GM21528 (cell line): ENCODE measurements at regions not wholly inside any gene's neighbourhood (a gene's known extent, or its start where the extent isn't known, plus 50 kb on each side); places are given as distances from the start of the nearest gene placed in this dataset.
A peak's percentile ranks its signal among the peaks of the same experiment; 100 is the strongest.

ENCODE experiments used
- ATAC-seq: cut with Tn5 transposase; IDR thresholded peaks from one replicate; pipeline ENCODE4 v1.9.1; 2021; ENCODE audit warnings: mild to moderate bottlenecking, moderate library complexity; ENCODE audit not compliant: unreplicated experiment, low FRiP score

DNA sequence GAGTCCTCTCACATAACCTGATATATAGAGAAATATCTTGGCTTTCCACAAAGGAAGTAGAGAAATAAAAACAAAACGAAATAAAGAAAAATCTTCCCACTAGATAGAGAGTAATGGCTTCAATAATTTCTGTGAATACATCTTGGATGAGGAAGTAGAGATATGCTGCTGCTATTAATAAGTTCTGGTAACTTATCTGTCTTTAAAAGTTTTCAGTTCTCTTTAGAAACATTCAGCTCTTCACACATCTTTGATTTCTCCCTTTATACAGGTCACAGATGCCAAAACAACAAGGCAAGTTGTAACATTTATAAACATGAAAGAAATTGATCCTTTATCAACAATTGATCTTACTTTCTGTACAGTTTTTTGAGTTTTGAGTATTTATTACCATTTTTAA lies 615.8 kb downstream of the TRAM1L1 start:
- ATAC-seq = peak; percentile 75

DNA sequence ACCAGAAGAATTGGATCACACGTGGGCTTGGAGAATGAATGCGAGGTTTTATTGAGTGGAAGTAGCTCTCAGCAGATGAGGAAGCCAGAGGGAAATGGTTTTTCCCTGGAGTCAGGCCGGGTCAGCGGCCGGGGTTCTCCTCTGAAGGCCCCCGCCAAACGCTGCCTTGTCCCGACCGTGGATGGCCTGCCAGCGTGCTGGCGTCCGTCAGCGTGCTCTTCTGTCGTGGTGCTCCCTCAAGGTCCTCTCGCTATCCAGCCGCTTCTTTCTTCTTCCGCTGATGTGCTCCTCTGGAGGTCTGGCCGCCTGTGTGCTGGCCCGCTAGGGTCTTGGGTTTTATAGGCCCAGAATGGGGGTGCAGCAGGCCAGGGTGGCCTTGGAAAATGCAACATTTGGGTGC lies 632.2 kb downstream of the TRAM1L1 start:
- no peak for ATAC-seq

DNA sequence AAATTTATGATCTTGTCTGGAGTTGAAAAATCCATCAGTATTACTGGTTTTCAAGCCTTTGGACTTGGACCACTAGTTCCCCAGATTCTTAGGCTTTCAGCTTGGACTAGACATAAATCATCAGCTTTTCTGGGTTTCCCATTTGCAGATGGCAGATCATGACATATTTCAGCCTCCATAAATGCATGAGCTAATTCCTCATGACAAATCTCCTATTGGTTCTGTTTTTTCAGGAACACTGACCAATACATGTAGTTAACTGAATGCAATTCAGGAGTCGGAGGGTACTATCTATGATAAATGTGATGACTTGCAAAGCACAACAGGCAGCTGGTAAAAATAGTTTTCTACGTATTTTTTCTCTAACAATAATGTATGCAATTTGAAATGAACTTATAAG lies 635.6 kb downstream of the TRAM1L1 start:
- ATAC-seq = no peak

DNA sequence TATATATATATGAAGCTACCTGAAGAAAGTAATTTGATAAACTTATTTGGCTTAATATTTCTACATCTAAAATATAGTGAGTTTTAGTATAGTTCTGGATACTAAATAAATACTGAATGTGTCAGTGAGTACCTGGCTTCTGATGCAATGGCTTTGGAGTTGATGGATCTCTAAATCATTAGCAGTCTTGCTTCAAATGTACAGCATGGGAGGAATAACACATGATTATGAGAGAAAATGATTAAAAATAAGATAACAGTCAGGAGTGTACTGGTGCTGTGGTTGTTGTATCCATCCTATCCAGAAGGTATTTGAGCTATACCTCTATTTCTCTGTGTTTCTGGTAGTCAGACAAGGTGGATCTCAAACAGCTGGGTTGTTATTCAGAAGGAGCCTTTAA lies 641.3 kb downstream of the TRAM1L1 start:
- no peak for ATAC-seq

DNA sequence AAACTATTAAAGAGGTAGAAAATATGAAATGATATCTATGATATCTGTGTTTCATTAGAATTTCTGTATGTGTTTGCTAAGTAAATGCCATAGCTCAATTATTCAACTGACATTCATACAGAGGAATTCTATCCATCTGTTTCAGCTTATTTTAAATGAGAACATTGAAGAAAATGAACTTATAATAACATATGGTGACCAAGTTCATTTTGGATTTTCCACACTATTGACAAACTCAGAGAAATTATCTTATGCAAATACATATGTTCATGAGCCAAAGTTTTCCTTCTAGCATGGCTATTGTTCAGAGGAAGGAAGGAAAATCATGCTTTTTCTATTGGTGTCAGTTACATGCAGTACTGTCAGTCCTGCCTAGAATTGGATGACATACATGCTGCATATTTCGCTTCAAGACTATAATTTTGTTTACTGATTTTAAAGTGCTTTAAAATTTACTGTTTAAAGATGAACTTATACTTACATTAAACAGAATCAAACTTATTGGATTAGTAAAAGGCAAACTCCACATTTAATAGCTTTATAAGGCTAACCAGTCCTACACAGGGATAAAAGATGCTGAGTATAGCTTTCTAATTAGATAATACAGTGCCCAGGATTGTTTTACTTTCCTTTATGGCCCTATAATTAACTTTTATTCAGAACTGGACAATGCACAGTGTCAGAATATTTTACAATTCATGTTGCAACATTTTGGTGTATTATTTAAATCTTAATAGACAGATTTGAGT lies 646.2 kb downstream of the TRAM1L1 start:
- ATAC-seq = no peak

DNA sequence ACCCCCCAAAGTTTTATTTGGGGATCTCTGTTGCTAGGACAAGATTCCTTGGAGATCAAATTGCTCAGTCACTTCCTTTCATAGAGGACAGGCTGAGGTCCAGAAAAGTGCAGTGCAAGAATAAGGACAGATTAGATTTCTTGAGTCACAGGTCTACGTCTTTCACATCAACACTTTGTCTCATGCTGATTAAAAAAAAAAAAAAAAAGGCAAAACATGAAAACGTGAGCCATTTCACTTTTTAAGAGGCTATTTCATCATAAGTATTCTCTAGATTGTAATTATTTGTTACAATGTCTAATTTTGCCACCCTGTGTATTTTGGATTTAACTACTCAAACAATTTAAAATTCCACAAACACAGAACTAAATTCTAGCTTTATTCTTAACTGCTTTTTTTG lies 647.0 kb downstream of the TRAM1L1 start:
- ATAC-seq = no peak

DNA sequence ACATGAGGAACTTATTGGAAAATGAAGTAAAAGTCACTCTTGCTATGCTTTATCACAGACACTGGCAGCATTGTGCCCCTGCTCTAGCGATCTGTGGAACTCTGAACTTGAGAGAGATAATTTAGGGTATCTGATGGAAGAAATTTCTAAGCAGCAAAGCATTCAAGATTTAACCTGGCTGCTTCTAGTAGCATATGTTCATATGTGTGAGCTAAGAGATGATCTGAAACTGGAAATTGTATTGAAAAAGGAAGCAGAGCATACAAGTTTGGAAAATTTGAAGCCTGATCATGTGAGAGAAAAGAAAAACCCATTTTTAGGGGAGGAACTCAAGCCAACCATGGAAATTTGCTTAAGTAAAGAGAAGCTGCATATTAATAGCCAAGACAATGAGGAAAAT lies 657.7 kb downstream of the TRAM1L1 start:
- no peak for ATAC-seq

DNA sequence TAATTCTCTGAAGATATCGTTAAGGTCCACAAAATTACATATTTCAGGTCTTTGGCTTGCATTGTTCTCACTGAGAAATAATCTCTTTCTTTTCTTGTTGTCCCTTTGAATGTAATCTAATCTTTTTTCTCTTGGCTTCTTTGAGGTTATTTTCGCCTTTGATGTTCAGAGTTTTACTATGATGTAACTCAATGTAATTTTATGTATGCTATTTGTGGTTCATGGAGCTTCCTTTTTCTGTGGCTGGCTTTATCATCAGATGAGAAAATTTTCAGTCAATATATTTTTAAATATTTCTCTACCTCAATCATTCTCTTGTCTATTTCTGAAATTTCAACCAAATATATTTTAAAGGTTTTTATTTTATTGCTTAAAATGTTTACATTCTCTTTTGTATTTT lies 672.2 kb downstream of the TRAM1L1 start:
- ATAC-seq = no peak

DNA sequence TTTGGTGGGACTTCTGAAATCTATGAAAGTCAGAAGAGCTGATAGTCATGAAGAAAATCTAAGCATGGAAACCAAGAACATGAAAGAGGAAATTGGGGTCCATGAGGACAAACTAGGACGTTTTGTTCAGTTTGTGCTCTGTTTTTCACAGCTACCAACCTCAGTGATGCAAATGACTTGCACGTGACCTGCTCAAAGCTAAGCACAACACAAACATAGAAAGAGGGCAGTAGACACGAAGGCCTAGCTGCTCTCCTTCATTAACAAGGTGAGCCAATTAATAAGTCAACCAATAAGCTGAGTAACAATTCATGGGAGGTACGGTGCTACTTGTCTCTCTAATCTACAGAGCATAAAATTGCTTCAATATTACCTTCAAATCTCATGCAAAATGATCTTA lies 684.1 kb downstream of the TRAM1L1 start:
- ATAC-seq = no peak

DNA sequence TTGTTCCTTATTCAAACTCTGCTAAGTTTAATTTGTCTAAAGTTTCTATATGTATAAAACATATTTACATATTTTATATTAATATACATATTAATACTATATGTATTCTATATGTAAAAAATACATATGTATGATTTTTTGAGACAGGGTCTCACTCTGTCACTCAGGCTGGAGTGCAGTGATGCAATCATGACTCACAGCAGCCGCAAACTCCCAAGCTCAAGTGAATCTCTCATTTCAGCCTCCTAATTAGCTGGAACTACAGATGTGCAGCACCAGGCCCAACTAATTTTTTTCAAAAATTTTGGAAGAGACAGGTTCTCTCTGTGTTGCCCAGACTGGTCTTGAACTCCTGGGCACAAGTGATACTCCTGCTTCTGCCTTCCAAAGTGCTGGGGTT lies 684.9 kb downstream of the TRAM1L1 start:
- ATAC-seq = no peak

DNA sequence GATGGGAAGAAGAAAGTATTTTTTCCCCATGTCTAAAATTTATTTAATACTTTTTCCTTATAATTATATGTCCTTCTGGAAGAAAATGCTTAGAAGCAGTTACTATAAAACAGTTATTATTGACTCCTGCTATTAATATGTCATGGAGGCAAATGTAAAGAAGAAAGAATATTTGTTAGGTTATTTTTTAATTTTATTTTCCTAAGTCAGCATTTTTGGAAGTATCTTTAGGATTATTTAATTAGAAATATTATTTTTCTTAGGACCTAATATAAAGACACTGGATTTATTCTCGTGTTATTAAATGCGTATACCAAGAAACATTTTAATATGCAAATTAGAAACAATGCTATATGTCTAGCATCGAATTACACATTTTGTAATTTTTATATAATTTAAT lies 687.7 kb downstream of the TRAM1L1 start:
- no peak for ATAC-seq

DNA sequence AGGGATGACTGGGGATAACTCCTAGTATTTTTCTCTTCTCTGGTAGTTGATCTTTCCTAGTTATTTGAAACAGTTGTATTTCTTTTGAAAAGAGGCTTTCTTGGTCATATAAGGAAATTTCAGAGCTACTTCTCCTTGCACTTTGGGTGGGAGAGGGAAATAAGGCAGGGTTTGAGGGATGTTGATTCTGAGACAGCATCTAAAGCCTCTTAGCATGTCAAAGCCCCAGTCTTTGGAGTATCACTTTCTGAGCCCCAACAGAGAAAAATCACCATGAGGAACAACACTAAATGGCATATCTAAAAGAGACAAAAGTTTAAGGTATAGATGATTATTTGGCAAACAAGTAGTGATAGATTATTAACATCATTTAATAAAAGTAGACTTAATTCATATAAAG lies 688.1 kb downstream of the TRAM1L1 start:
- no peak for ATAC-seq

DNA sequence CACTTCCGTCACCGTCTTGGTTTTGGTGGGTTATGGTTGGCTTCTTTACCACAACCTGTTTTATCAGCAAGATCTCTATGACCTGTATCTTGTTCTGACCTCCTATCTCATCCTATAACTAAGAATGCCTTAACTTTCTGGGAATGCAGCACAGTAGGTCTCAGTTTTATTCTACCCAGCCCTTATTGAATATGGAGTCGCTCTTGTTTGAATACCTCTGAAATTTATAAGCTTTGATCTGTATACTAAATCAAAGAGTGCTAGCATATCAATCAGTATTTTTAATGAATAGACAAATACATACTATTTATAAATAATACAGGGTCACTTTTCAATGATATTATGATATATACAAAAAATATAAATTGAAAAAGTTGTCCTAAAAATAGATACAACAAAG lies 690.0 kb downstream of the TRAM1L1 start:
- ATAC-seq = no peak

DNA sequence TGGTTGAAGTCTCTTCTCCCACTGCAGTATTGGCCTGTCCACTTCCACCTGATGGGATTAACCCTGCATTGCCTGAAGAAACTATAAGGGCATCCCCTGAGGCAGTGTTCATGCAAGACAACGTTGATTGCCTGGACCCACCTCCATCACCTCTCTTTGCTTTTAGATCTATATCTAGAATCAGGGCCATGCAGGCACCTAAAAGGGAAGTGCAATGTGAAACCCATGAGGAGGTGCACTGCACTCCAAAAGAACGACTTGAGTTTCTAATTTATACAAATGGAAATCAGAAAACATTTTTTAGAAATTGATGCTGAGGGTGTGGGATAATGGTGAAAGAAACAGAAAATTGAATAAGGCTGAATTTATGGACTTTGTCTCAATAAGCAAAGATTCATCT lies 694.4 kb downstream of the TRAM1L1 start:
- ATAC-seq = no peak

DNA sequence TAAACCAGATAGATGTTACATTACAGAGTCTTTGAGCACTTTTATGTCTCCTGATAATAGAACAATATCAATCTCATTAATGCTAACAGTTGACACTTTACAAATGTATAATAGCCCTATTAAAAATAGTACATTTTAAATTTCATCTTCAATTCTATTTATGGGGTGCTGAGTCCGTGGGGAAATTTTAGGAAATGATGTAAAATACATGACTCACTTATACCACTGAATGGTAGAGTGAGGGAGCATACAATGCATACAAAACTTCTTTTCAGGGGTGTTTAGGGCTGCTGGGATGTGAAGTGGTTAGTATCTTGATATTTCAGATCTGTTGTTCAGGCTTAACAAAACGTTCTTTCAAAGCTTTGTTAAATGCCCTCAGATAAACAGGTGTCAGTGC lies 696.2 kb downstream of the TRAM1L1 start:
- ATAC-seq = no peak

DNA sequence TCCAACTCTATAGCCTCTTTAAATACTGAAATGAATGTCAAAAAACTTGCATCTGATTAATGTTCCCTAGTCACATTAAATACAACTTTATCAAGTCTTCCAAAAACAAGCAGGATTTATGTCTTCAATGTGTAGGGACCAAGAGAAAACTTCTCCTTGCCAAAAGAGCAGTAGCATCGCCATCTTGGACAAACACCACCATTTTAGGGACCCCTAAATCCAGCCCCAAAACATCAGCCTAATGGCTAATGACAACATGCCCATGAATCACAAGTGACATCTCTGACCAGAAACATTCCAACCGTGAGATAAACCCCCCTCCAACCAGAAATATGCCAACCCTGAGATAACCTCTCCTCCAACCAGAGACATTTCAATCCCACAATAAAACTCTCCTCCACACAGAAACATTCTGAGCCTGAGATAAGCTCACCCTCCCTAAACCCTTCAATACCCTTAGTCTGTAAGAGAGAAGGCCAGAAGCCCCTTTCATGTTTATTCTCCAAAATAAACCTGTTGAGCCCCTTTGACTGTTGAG lies 697.4 kb downstream of the TRAM1L1 start:
- ATAC-seq = no peak

DNA sequence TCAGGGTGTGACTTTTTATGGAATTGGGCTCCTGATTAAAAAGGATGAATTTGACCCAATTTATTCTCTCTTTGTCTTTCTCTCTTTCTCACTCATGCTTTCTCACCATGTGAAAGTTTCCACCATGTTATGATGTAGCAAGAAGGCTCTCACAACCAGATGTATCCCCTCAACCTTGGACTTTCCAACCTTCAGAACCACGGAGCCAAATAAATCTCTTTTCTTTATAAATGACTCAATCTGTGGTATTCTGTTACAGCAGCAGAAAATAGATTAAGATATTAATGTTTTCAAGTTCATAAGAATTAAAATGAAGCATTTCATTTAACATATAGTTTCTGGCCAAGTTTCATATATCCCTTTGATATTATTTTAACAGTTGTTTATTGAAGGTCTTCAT lies 698.5 kb downstream of the TRAM1L1 start:
- ATAC-seq = no peak

DNA sequence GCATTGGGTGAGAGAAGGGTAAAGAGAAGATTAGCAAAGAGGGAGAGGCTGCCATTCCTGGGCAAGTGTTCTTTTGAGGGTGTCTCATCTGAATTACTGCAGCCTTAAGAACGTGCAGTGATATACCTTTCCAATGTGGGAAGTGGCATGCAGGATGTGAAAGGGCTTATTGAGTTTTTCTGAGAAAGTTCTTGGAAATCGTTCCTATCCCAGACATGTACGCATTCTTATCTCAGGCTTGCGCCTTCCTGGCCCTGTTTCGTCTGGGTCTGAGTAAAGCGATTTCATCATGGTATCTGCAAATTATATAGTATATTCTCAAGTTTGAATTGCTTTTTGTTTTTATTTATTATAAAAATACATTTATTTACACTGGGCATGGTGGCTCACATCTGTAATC lies 699.8 kb downstream of the TRAM1L1 start:
- no peak for ATAC-seq

DNA sequence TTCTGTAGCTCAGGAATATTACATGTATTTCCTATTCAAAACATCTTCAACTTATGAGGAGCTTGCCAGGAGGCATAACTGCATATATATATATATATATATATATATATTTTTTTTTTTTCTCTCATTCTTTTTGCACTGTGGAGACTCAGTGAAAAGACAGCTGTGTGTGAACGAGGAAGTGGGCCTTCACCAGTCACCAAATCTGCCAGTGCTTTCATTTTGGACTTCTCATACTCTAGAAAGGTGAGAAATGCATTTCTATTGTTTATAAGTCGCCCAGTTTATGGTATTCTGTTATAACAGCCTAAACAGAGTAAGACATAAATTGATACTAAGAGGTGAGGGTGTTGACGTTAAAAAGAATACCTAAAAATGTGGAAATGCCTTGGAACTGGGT lies 710.6 kb downstream of the TRAM1L1 start:
- no peak for ATAC-seq

DNA sequence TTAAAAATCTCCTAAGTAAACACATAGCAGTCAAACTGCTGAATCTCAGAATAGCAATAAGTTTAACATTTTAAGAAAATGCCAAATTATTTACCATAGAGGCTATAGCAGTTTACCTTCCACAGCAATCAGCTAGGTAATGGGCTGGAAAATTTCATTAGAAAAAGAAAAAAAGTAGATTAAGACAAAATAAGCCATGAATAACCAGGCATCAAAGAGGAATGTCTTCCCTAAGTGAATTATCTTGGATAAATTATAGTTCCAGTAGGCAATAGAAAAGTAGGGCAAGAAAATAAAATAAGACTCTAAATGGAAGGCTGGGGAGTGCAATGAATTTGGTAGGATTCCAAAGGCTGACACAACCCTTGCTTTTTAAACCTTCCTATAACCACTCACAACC lies 722.8 kb downstream of the TRAM1L1 start:
- no peak for ATAC-seq

DNA sequence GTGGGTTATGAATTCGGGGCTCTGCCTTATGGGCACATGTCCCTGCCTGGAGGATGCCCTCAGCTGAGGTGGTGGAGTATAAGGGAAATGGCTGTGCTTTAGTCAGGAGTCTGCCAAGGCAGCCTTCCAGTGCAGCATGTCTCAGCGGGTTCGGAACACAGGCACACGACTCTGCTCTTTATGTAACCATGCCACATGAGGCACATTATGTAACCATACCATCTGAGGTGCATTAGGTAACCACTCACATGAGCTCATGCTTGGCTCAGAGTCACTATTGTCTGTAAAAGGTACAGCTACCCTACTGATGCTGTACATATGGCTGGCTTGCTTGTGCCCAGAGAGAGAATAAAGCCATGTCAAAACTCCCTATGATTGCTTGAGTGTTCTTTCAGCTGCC lies 723.6 kb downstream of the TRAM1L1 start:
- ATAC-seq = no peak

DNA sequence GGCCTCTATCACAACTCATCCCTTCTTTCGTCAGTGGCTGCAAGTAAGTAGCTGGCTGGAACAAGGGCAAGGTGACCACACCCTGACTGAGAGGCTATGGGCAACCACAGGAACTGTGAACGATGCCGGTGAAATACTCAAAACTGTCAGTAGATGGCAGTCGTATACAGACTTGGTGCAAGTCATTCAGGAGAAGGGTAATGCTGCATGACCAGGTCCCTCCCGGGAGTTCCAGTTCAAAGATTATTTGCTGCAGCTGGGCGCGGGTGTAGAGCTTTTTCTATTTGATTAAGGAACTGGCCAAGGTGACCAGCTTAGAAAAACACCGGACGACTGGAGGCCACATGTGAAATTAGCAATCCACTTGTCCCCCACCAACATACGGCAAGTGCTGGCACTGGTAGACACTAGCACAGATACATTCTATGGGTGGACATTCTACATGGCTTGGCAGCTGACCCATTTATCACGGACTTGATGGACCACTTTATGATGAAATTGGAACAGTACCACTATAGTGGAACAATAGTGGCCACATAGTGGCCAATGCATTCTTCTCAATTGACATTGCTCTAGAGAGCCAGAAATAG lies 726.6 kb downstream of the TRAM1L1 start:
- ATAC-seq = peak; percentile 99
